Thymus (tissue), 11 donors: ENCODE measurements at regions not wholly inside any gene's neighbourhood (a gene's known extent, or its start where the extent isn't known, plus 50 kb on each side); places are given as distances from the start of the nearest gene placed in this dataset.

Source experiments
- DNase-seq, 9 donors: peaks; one replicate each; pipeline ENCODE4 v3.0.0-alpha.2; 2013; ENCODE audit warnings: low spot score in 9 of 9, low read depth in 6 of 9, missing footprints in 1 of 9
- H3K27ac ChIP-seq, 2 donors: one replicate each; pipeline ENCODE4 v1.5.1; 2013; ENCODE audit warnings: control low read depth in 1 of 2, low read depth in 1 of 2, low read length in 1 of 2, mild to moderate bottlenecking in 1 of 2, moderate library complexity in 1 of 2
- H3K27me3 ChIP-seq, 2 donors: one replicate each; pipeline ENCODE4 v1.5.1; 2013; ENCODE audit warnings: low read length in 1 of 2; ENCODE audit not compliant: control insufficient read depth in 2 of 2, insufficient read depth in 1 of 2
- H3K36me3 ChIP-seq, 2 donors: one replicate each; pipeline ENCODE4 v1.5.1; 2013; ENCODE audit warnings: low read length in 1 of 2, mild to moderate bottlenecking in 1 of 2, moderate library complexity in 1 of 2; ENCODE audit not compliant: control insufficient read depth in 2 of 2, insufficient read depth in 2 of 2
- H3K4me1 ChIP-seq, 2 donors: one replicate each; pipeline ENCODE4 v1.5.1; 2013; ENCODE audit warnings: low read length in 2 of 2; ENCODE audit not compliant: control insufficient read depth in 2 of 2, insufficient read depth in 2 of 2
- H3K4me3 ChIP-seq, 2 donors: one replicate each; pipeline ENCODE4 v1.5.1; 2013; ENCODE audit warnings: low read length in 2 of 2, control low read depth in 1 of 2, mild to moderate bottlenecking in 1 of 2
- H3K9me3 ChIP-seq, 2 donors: one replicate each; pipeline ENCODE4 v1.5.1; 2013; ENCODE audit warnings: low read length in 1 of 2, mild to moderate bottlenecking in 1 of 2; ENCODE audit not compliant: control insufficient read depth in 2 of 2, insufficient read depth in 1 of 2
- WGBS: extraction: QIAGEN DNeasy Blood & Tissue Kit; methylation state at CpG from one replicate; pipeline ENCODE4 v1.1.7; 2013; 5-methylcytosine and 5-hydroxymethylcytosine counted together
- donor health status: healthy.

- no peaks in the 10 kb centered on the region for H3K9me3 ChIP-seq
- WGBS = 81% methylated on average over 2 of the region's 2 CpGs
- DNase-seq = no peak
- no peaks in the 10 kb centered on the region for H3K27me3 ChIP-seq
- H3K36me3 ChIP-seq = no peaks in the 10 kb centered on the region
- no peak overlapping the region for H3K27ac ChIP-seq
- no peaks in the 10 kb centered on the region for H3K4me1 ChIP-seq
- no peak overlapping the region for H3K4me3 ChIP-seq
These were observed 105.8 kb upstream of the DCLK2 start for GRCh38 chr4:149972407-149972806.

GRCh38 chr4:149973181-149973580 lies 105.1 kb upstream of the DCLK2 start:
- Histone ChIP-seq H3K9me3 (no peaks in the 10 kb centered on the region), H3K4me3 (no peak overlapping the region), H3K27ac (no peak overlapping the region), H3K36me3 (no peaks in the 10 kb centered on the region), H3K27me3 (no peaks in the 10 kb centered on the region), H3K4me1 (no peaks in the 10 kb centered on the region)
- 98% methylated on average over 2 of the region's 2 CpGs for WGBS
- no peak for DNase-seq

- 87% methylated on average over 1 of the region's 1 CpG for WGBS
- Histone ChIP-seq H3K27ac (no peak overlapping the region), H3K27me3 (no peaks in the 10 kb centered on the region), H3K36me3 (no peaks in the 10 kb centered on the region), H3K9me3 (no peaks in the 10 kb centered on the region), H3K4me3 (no peak overlapping the region), H3K4me1 (no peaks in the 10 kb centered on the region)
- no peak for DNase-seq
These were observed 103.1 kb upstream of the DCLK2 start for GRCh38 chr4:149975172-149975571.

GRCh38 chr4:149980121-149980682 lies 98.0 kb upstream of the DCLK2 start:
- Histone ChIP-seq H3K36me3 (no peaks in the 10 kb centered on the region), H3K27me3 (no peaks in the 10 kb centered on the region), H3K4me3 (no peak overlapping the region), H3K27ac (no peak overlapping the region), H3K9me3 (no peaks in the 10 kb centered on the region), H3K4me1 (no peaks in the 10 kb centered on the region)
- 78% methylated on average over 7 of the region's 7 CpGs for WGBS
- DNase-seq = no peak

- Histone ChIP-seq H3K27ac (no peak overlapping the region), H3K27me3 (no peaks in the 10 kb centered on the region), H3K4me3 (no peak overlapping the region), H3K9me3 (no peaks in the 10 kb centered on the region), H3K4me1 (no peaks in the 10 kb centered on the region), H3K36me3 (no peaks in the 10 kb centered on the region)
- DNase-seq = peak in 7 of 9 donors; percentile 8 to 57 (median 21)
- WGBS = 25% methylated on average over 6 of the region's 6 CpGs
These were observed 97.3 kb upstream of the DCLK2 start for GRCh38 chr4:149980941-149981340.

- H3K4me1 ChIP-seq = no peaks in the 10 kb centered on the region
- H3K27me3 ChIP-seq = no peaks in the 10 kb centered on the region
- no peaks in the 10 kb centered on the region for H3K9me3 ChIP-seq
- H3K27ac ChIP-seq = no peak overlapping the region
- 96% methylated on average over 2 of the region's 2 CpGs for WGBS
- H3K36me3 ChIP-seq = no peaks in the 10 kb centered on the region
- no peak for DNase-seq
- no peak overlapping the region for H3K4me3 ChIP-seq
These were observed 94.8 kb upstream of the DCLK2 start for GRCh38 chr4:149983401-149983800.

- WGBS = 97% methylated on average over 3 of the region's 3 CpGs
- no peaks in the 10 kb centered on the region for H3K36me3 ChIP-seq
These were observed 94.3 kb upstream of the DCLK2 start for GRCh38 chr4:149983931-149984330.

GRCh38 chr4:149985981-149986380 lies 92.3 kb upstream of the DCLK2 start:
- Histone ChIP-seq H3K4me1 (no peaks in the 10 kb centered on the region), H3K4me3 (no peak overlapping the region), H3K27ac (no peak overlapping the region), H3K9me3 (no peaks in the 10 kb centered on the region), H3K27me3 (no peaks in the 10 kb centered on the region), H3K36me3 (no peaks in the 10 kb centered on the region)
- no peak for DNase-seq
- 92% methylated on average over 4 of the region's 4 CpGs for WGBS

More at GRCh38 chr4:149983931-149984330, 94.3 kb upstream of the DCLK2 start:
- Histone ChIP-seq H3K27me3 (no peaks in the 10 kb centered on the region), H3K27ac (no peak overlapping the region), H3K4me1 (no peaks in the 10 kb centered on the region), H3K9me3 (no peaks in the 10 kb centered on the region), H3K4me3 (no peak overlapping the region)
- no peak for DNase-seq

- Histone ChIP-seq H3K27me3 (no peaks in the 10 kb centered on the region), H3K4me1 (no peaks in the 10 kb centered on the region), H3K36me3 (no peaks in the 10 kb centered on the region), H3K9me3 (no peaks in the 10 kb centered on the region), H3K4me3 (no peak overlapping the region), H3K27ac (no peak overlapping the region)
- WGBS = 94% methylated on average over 3 of the region's 3 CpGs
- DNase-seq = no peak
These were observed 91.3 kb upstream of the DCLK2 start for GRCh38 chr4:149986917-149987316.
